ENCODE measurements at regions not wholly inside any gene's neighbourhood (a gene's known extent, or its start where the extent isn't known, plus 50 kb on each side); places are given as distances from the start of the nearest gene placed in this dataset.
"Not testable (repeated sequence)": the region's sequence is repeated elsewhere in the genome, so short reads cannot be mapped to it uniquely, and the experiment has no call there.

- ChIA-PET POLR2A (interaction anchor here (0.6 kb wide), 1 partner anchor 214 kb away, joined by 3 read pairs; no protein-coding TSS in a partner anchor), CTCF (interaction anchor here (0.7 kb wide), 1 partner anchor 19 kb away, joined by 3 read pairs; no protein-coding TSS in a partner anchor)
- DNase-seq (ENCODE audit: extremely low spot score), result not testable (repeated sequence)
Observed at GRCh38 chr17:445839-446238, 93.2 kb upstream of the RPH3AL start, which contains the start of gene RFLNB. Gene RFLNB, minus strand, starts transcription at chr17:445939.

GRCh38 chr17:444879-445454, 92.4 kb upstream of the RPH3AL start:
- CTCF ChIA-PET, result no interaction called here
- POLR2A ChIA-PET, result no interaction called here

GRCh38 chr17:443109-443508, 90.5 kb upstream of the RPH3AL start:
- ChIA-PET POLR2A (no interaction called here), CTCF (no interaction called here)
- no peak for TF ChIP-seq PKNOX1 (IDR thresholded peaks at IDR 0.05)
- no peak for TF ChIP-seq NFRKB (IDR thresholded peaks at IDR 0.05)
- TF ChIP-seq FOXA1 (IDR thresholded peaks at IDR 0.05), result no peak
- no peak for TF ChIP-seq HDGF (IDR thresholded peaks at IDR 0.05; ENCODE audit: borderline replicate concordance)
- no peak for TF ChIP-seq L3MBTL2 (conservative IDR thresholded peaks at IDR 0.05)
- no peak for TF ChIP-seq BHLHE40 (IDR thresholded peaks at IDR 0.05; ENCODE audit: borderline replicate concordance)
- no peak for TF ChIP-seq ARNT (IDR thresholded peaks at IDR 0.05)
- TF ChIP-seq FOXM1 (IDR thresholded peaks at IDR 0.05; ENCODE audit: borderline replicate concordance), result no peak
- no peak for TF ChIP-seq SP1 (IDR thresholded peaks at IDR 0.05)
- no peak for TF ChIP-seq ZNF384 (IDR thresholded peaks at IDR 0.05)
- TF ChIP-seq SUZ12 (IDR thresholded peaks at IDR 0.05), result no peak
- TF ChIP-seq LEF1 (IDR thresholded peaks at IDR 0.05; ENCODE audit: borderline replicate concordance), result no peak
- TF ChIP-seq TARDBP (IDR thresholded peaks at IDR 0.05), result no peak
- TF ChIP-seq FOXK2 (IDR thresholded peaks at IDR 0.05), result no peak
- TF ChIP-seq CTBP1 (IDR thresholded peaks at IDR 0.05; ENCODE audit: borderline replicate concordance), result no peak
- no peak for TF ChIP-seq ELF4 (IDR thresholded peaks at IDR 0.05)
- no peak for DNase-seq (ENCODE audit: extremely low spot score)

More at GRCh38 chr17:444879-445454, 92.4 kb upstream of the RPH3AL start:
- DNase-seq (ENCODE audit: extremely low spot score), result no peak
- TF ChIP-seq SUZ12 (IDR thresholded peaks at IDR 0.05) (no peak), SP1 (IDR thresholded peaks at IDR 0.05) (no peak), HDGF (IDR thresholded peaks at IDR 0.05; ENCODE audit: borderline replicate concordance) (no peak), ZNF384 (IDR thresholded peaks at IDR 0.05) (no peak), BHLHE40 (IDR thresholded peaks at IDR 0.05; ENCODE audit: borderline replicate concordance) (no peak), CTBP1 (IDR thresholded peaks at IDR 0.05; ENCODE audit: borderline replicate concordance) (no peak), LEF1 (IDR thresholded peaks at IDR 0.05; ENCODE audit: borderline replicate concordance) (no peak), PKNOX1 (IDR thresholded peaks at IDR 0.05) (no peak), FOXM1 (IDR thresholded peaks at IDR 0.05; ENCODE audit: borderline replicate concordance) (no peak), ARNT (IDR thresholded peaks at IDR 0.05) (no peak)

- DNase-seq (ENCODE audit: extremely low spot score), result no peak
- TF ChIP-seq LEF1 (IDR thresholded peaks at IDR 0.05; ENCODE audit: borderline replicate concordance), result no peak
- no peak for TF ChIP-seq TARDBP (IDR thresholded peaks at IDR 0.05)
- no peak for TF ChIP-seq SUZ12 (IDR thresholded peaks at IDR 0.05)
- TF ChIP-seq L3MBTL2 (conservative IDR thresholded peaks at IDR 0.05), result no peak
- no peak for TF ChIP-seq FOXK2 (IDR thresholded peaks at IDR 0.05)
- no peak for TF ChIP-seq FOXA1 (IDR thresholded peaks at IDR 0.05)
- ChIA-PET CTCF (no interaction called here), POLR2A (no interaction called here)
Observed at GRCh38 chr17:441155-441950, 88.7 kb upstream of the RPH3AL start.

GRCh38 chr17:438191-438590, 85.6 kb upstream of the RPH3AL start:
- ChIA-PET CTCF (no interaction called here), POLR2A (no interaction called here)
- DNase-seq (ENCODE audit: extremely low spot score), result no peak
- TF ChIP-seq BHLHE40 (IDR thresholded peaks at IDR 0.05; ENCODE audit: borderline replicate concordance), result no peak
- TF ChIP-seq ZNF384 (IDR thresholded peaks at IDR 0.05), result no peak
- no peak for TF ChIP-seq CTBP1 (IDR thresholded peaks at IDR 0.05; ENCODE audit: borderline replicate concordance)
- TF ChIP-seq NFRKB (IDR thresholded peaks at IDR 0.05), result no peak
- TF ChIP-seq ARNT (IDR thresholded peaks at IDR 0.05), result no peak

- TF ChIP-seq ZNF384 (IDR thresholded peaks at IDR 0.05), result no peak
- TF ChIP-seq FOXA1 (IDR thresholded peaks at IDR 0.05), result no peak
- no peak for TF ChIP-seq PKNOX1 (IDR thresholded peaks at IDR 0.05)
- TF ChIP-seq FOXM1 (IDR thresholded peaks at IDR 0.05; ENCODE audit: borderline replicate concordance), result no peak
- TF ChIP-seq HDGF (IDR thresholded peaks at IDR 0.05; ENCODE audit: borderline replicate concordance), result no peak
- TF ChIP-seq CTBP1 (IDR thresholded peaks at IDR 0.05; ENCODE audit: borderline replicate concordance), result no peak
- no peak for TF ChIP-seq FOXK2 (IDR thresholded peaks at IDR 0.05)
- no peak for TF ChIP-seq TARDBP (IDR thresholded peaks at IDR 0.05)
- TF ChIP-seq ARNT (IDR thresholded peaks at IDR 0.05), result no peak
- ChIA-PET CTCF (no interaction called here), POLR2A (no interaction called here)
- DNase-seq (ENCODE audit: extremely low spot score), result no peak
Observed at GRCh38 chr17:437545-437944, 84.9 kb upstream of the RPH3AL start.
